ENCODE measurements at regions not wholly inside any gene's neighbourhood (a gene's known extent, or its start where the extent isn't known, plus 50 kb on each side); places are given as distances from the start of the nearest gene placed in this dataset.

DNA sequence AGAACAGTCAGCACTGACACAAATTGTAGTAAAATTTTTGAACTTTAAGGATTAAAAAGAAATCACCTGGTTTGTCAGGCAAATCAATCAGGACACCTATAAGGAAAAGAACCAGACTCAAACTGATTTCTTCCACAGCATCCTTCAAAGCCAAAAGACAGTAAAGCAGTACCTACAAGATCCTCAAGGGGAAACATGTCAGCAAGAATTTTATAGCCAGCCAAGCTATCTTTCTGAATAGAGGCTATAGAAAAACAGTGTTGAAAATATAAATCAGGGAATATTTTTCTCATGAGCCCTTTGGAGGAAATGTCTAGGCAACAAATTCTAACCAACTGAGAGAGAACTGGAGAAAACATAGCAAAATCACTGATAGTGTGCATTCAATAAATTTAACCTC lies 301.4 kb upstream of the UBE2E2 start:
- TF ChIP-seq EZH2 (IDR thresholded peaks at IDR 0.05; ENCODE audit: borderline replicate concordance, low read length), result no peak
- TF ChIP-seq, protein P1, sequence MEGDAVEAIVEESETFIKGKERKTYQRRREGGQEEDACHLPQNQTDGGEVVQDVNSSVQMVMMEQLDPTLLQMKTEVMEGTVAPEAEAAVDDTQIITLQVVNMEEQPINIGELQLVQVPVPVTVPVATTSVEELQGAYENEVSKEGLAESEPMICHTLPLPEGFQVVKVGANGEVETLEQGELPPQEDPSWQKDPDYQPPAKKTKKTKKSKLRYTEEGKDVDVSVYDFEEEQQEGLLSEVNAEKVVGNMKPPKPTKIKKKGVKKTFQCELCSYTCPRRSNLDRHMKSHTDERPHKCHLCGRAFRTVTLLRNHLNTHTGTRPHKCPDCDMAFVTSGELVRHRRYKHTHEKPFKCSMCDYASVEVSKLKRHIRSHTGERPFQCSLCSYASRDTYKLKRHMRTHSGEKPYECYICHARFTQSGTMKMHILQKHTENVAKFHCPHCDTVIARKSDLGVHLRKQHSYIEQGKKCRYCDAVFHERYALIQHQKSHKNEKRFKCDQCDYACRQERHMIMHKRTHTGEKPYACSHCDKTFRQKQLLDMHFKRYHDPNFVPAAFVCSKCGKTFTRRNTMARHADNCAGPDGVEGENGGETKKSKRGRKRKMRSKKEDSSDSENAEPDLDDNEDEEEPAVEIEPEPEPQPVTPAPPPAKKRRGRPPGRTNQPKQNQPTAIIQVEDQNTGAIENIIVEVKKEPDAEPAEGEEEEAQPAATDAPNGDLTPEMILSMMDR (IDR thresholded peaks at IDR 0.05; ENCODE audit: low read length), result no peak
- Histone ChIP-seq H2AFZ (ENCODE audit: low read length) (no peak overlapping the region), H3K27ac (ENCODE audit: low read depth, low read length, poor library complexity, severe bottlenecking) (no peak overlapping the region), H3K9ac (ENCODE audit: low read length) (no peak overlapping the region), H3K4me3 (ENCODE audit: low read depth, low read length, poor library complexity, severe bottlenecking) (no peak overlapping the region), H3K36me3 (ENCODE audit: insufficient read depth, low read length) (no peaks in the 10 kb centered on the region), H3K79me2 (ENCODE audit: insufficient read depth, low read length) (no peaks in the 10 kb centered on the region), H4K20me1 (ENCODE audit: insufficient read depth, low read length) (no peaks in the 10 kb centered on the region), H3F3A (ENCODE audit: insufficient read depth, low read length) (no peaks in the 10 kb centered on the region), H3K9me2 (ENCODE audit: low read depth, low read length) (no peaks in the 10 kb centered on the region), H3K4me2 (ENCODE audit: low read length) (no peak overlapping the region), H3K9me3 (ENCODE audit: low read length) (peaks cover 4% of the 10 kb centered on the region; the same call in 1 of the 2 replicates), H3K27me3 (ENCODE audit: insufficient read depth, low read length) (no peaks in the 10 kb centered on the region), H3K4me1 (ENCODE audit: insufficient read depth, low read length, severe bottlenecking) (no peaks in the 10 kb centered on the region)

DNA sequence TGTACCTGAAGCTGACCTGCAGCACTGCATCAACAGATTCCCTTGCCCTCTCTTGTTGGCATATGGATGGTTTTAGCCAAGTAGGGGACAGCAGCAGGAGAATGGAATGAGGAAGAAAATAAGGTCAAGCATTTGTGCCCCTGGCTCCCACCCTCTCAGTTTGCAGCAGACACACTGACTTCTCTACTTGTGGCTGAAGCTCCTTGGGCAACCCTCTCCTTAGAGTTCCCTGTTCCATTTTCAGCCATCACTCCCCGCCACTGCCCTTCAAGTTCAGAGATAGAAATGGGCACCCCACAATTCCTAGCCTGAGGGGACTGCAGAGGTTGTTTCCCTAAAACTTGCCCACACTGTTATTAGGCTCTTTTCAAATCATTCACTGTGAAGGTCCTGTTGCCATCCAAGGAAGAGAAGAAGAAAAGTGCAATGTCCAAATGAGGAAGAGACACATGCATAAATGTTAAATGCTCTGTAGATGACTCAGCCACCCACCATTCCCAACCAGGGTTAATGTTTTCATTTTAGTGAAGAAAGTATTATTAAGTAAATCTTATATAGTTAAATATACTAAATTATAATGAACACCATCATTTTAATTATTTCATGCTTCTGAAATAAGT lies 295.9 kb upstream of the UBE2E2 start:
- Histone ChIP-seq H2AFZ (ENCODE audit: low read length) (no peak overlapping the region), H3K4me2 (ENCODE audit: low read length) (no peak overlapping the region), H3K9ac (ENCODE audit: low read length) (no peak overlapping the region), H3F3A (ENCODE audit: insufficient read depth, low read length) (no peaks in the 10 kb centered on the region), H3K9me2 (ENCODE audit: low read depth, low read length) (no peaks in the 10 kb centered on the region), H3K36me3 (ENCODE audit: insufficient read depth, low read length) (no peaks in the 10 kb centered on the region), H4K20me1 (ENCODE audit: insufficient read depth, low read length) (no peaks in the 10 kb centered on the region), H3K9me3 (ENCODE audit: low read length) (0 out of 2 replicates have a peak, but pooled peaks cover 4% of the 10 kb centered on the region), H3K4me1 (ENCODE audit: insufficient read depth, low read length, severe bottlenecking) (no peaks in the 10 kb centered on the region), H3K27me3 (ENCODE audit: insufficient read depth, low read length) (no peaks in the 10 kb centered on the region), H3K4me3 (ENCODE audit: low read depth, low read length, poor library complexity, severe bottlenecking) (no peak overlapping the region), H3K79me2 (ENCODE audit: insufficient read depth, low read length) (no peaks in the 10 kb centered on the region), H3K27ac (ENCODE audit: low read depth, low read length, poor library complexity, severe bottlenecking) (no peak overlapping the region)
- TF ChIP-seq, protein P1 (IDR thresholded peaks at IDR 0.05; ENCODE audit: low read length), result no peak
- TF ChIP-seq EZH2 (IDR thresholded peaks at IDR 0.05; ENCODE audit: borderline replicate concordance, low read length), result no peak

DNA sequence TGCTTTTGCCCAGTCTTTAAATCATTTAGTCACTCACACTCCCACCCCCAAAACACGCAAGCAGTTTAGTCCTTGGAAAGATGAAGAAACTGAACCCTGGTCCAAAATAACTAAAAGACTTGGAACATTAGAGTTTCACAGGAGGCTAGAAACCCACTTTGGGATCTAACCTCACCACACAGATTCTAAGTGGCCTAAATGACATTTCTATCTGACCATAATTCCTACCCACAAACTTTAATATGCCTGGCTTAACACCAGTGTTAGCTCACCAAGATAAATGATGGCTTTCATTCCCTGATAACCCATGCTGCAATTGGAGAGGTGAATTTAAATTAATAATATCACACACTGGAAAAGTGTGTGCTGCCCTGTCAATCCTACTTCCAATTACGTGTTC lies 295.3 kb upstream of the UBE2E2 start:
- Histone ChIP-seq H3K36me3 (ENCODE audit: insufficient read depth, low read length) (no peaks in the 10 kb centered on the region), H3K9ac (ENCODE audit: low read length) (no peak overlapping the region), H3F3A (ENCODE audit: insufficient read depth, low read length) (no peaks in the 10 kb centered on the region), H3K27me3 (ENCODE audit: insufficient read depth, low read length) (no peaks in the 10 kb centered on the region), H4K20me1 (ENCODE audit: insufficient read depth, low read length) (no peaks in the 10 kb centered on the region), H3K27ac (ENCODE audit: low read depth, low read length, poor library complexity, severe bottlenecking) (no peak overlapping the region), H3K4me2 (ENCODE audit: low read length) (no peak overlapping the region), H3K9me2 (ENCODE audit: low read depth, low read length) (no peaks in the 10 kb centered on the region), H3K9me3 (ENCODE audit: low read length) (no peaks in the 10 kb centered on the region), H2AFZ (ENCODE audit: low read length) (no peak overlapping the region), H3K4me3 (ENCODE audit: low read depth, low read length, poor library complexity, severe bottlenecking) (no peak overlapping the region), H3K79me2 (ENCODE audit: insufficient read depth, low read length) (no peaks in the 10 kb centered on the region), H3K4me1 (ENCODE audit: insufficient read depth, low read length, severe bottlenecking) (no peaks in the 10 kb centered on the region)
- no peak for TF ChIP-seq EZH2 (IDR thresholded peaks at IDR 0.05; ENCODE audit: borderline replicate concordance, low read length)
- TF ChIP-seq, protein P1 (IDR thresholded peaks at IDR 0.05; ENCODE audit: low read length), result no peak
